ENCODE measurements at regions not wholly inside any gene's neighbourhood (a gene's known extent, or its start where the extent isn't known, plus 50 kb on each side); places are given as distances from the start of the nearest gene placed in this dataset.

DNA sequence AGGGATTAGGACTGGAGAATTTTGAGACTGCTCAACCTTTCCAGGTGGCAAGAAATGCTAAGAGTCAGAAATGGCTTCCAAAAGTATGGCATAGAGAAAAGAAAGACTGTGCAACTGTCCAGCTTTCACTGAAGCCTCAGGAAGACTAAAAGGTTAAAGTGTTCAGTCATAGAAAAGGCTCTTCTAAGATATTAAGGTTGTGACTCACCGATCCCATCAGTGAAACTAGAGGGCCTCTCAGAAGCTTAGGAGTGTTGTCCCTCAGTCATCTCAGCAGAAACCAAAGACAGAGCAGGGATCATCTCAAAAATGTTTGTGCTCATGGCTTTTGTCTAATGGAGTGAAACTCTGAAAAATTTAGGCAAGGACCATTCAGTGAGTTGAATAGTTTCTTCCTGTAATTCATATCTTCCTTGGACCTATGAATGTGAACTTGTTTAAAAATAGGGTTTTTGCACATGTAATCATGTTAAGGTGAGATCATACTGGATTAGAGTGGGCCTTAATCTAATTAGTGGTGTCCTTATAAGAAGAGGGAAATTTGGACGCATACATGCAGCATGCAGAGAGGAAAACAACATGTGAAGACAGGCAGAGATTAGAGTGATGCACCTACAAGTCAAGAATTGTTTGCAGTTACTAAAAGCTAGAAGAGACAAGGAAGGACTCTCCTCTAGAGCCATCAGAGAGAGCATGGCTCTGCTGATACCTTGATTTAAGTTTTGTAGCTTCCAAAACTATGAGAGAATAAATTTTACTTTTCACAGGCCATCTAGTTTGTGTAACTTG lies 71.3 kb downstream of the RPE65 start:
- CTCF ChIA-PET: no interaction called here
- H3K36me3 Mint-ChIP-seq (ENCODE audit: low read depth): no peaks in the 10 kb centered on the region
- H3K27me3 Mint-ChIP-seq (ENCODE audit: low read depth): no peaks in the 10 kb centered on the region
- no peaks in the 10 kb centered on the region for H3K4me1 Mint-ChIP-seq (ENCODE audit: low read depth)
- no peak overlapping the region for H3K27ac Mint-ChIP-seq
- DNase-seq: no peak
- intact Hi-C loops (cut with micrococcal nuclease): no loop called here
- no peaks in the 10 kb centered on the region for H3K9me3 Mint-ChIP-seq
- H3K4me3 Mint-ChIP-seq: no peak overlapping the region

DNA sequence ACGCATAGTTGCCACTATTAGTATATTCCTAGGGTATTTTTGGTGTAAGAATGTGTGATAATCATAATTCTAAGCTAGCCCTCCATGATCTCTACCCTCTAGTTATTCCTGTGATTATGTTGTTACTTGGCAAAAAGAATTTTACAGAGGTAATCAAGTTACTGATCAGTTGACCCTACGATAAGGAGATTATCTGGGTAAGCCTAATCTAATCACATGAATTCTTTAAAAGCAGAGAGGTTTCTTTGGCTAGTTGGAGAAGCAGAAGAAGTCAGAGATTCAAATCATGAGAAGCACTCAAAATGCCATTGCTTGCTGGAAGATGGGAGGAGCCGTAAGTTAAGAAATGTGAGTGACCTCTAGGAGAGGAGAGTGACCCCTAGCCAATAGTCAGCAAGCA lies 72.7 kb downstream of the RPE65 start:
- Mint-ChIP-seq H3K9me3 (no peaks in the 10 kb centered on the region), H3K27me3 (ENCODE audit: low read depth) (no peaks in the 10 kb centered on the region), H3K4me3 (no peak overlapping the region), H3K4me1 (ENCODE audit: low read depth) (no peaks in the 10 kb centered on the region), H3K27ac (no peak overlapping the region), H3K36me3 (ENCODE audit: low read depth) (no peaks in the 10 kb centered on the region)
- no peak for DNase-seq
- CTCF ChIA-PET: no interaction called here
- intact Hi-C loops (cut with micrococcal nuclease): no loop called here

DNA sequence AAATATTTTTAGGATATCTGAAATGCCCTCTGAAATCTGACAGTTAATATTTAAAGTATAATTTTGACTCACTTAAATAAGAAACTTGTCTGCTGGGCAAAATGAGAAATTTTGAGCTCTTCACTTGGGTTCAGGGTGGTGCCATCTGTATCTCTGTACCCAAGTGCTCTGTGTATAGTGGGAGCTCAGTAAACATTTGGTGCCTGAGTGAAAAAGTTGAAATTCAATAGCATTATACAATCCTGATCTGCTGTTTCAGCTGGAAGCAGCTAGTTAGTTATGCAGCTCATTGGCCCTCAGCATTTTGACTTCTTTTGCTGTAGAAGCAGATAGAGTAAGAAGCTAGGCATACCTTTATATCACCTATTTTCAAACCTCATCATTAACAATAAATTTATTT lies 73.3 kb downstream of the RPE65 start:
- no peak overlapping the region for H3K27ac Mint-ChIP-seq
- H3K9me3 Mint-ChIP-seq: no peaks in the 10 kb centered on the region
- no peak overlapping the region for H3K4me3 Mint-ChIP-seq
- DNase-seq: no peak
- intact Hi-C loops (cut with micrococcal nuclease): no loop called here
- no peaks in the 10 kb centered on the region for H3K4me1 Mint-ChIP-seq (ENCODE audit: low read depth)
- H3K36me3 Mint-ChIP-seq (ENCODE audit: low read depth): no peaks in the 10 kb centered on the region
- no peaks in the 10 kb centered on the region for H3K27me3 Mint-ChIP-seq (ENCODE audit: low read depth)
- CTCF ChIA-PET: no interaction called here

DNA sequence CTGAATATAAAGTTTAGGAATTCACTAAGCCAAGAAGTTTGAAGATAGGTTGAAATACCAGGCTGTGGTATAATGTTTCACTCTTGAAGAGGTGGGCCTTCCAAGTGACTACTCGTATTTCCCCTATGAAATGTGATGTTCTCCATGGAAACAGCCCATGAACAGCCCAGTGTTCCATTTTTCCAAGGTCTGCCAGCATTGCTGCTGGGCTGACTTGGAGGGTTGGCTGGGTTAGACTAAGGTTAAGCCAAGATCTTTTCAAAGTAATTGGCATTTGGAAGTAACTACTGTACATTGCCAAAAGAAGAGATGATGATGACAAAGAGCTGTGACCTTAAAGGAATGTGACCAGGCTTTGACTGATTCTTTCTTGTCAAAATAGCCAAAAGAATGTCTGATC lies 73.8 kb downstream of the RPE65 start:
- H3K4me1 Mint-ChIP-seq (ENCODE audit: low read depth): no peaks in the 10 kb centered on the region
- H3K36me3 Mint-ChIP-seq (ENCODE audit: low read depth): no peaks in the 10 kb centered on the region
- no peak overlapping the region for H3K27ac Mint-ChIP-seq
- CTCF ChIA-PET: no interaction called here
- intact Hi-C loops (cut with micrococcal nuclease): no loop called here
- no peak for DNase-seq
- no peaks in the 10 kb centered on the region for H3K9me3 Mint-ChIP-seq
- H3K4me3 Mint-ChIP-seq: no peak overlapping the region
- no peaks in the 10 kb centered on the region for H3K27me3 Mint-ChIP-seq (ENCODE audit: low read depth)

DNA sequence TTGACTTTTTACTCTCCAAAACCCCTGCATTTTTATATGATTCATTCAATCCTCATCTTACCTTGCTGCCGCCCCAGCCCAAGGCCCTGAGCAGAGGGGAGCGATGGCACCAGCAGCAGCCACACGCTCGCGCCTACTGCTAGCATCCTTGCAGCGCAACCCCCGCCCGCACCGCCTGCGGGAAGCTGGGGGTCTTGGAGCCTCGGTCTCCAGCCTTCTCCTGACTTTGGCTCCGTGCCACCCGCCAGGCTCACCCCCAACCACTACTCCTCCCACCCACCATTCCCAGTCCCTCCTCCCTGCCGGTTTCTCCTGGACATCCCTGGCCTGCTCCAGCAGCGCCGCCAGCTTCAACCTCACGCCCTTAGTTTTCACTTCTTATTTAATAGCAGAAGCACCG lies 76.6 kb downstream of the RPE65 start:
- Mint-ChIP-seq H3K4me3 (no peak overlapping the region), H3K27me3 (ENCODE audit: low read depth) (no peaks in the 10 kb centered on the region), H3K27ac (no peak overlapping the region), H3K36me3 (ENCODE audit: low read depth) (no peaks in the 10 kb centered on the region), H3K9me3 (no peaks in the 10 kb centered on the region), H3K4me1 (ENCODE audit: low read depth) (no peaks in the 10 kb centered on the region)
- no peak for DNase-seq
- intact Hi-C loops (cut with micrococcal nuclease): no loop called here
- CTCF ChIA-PET: no interaction called here

DNA sequence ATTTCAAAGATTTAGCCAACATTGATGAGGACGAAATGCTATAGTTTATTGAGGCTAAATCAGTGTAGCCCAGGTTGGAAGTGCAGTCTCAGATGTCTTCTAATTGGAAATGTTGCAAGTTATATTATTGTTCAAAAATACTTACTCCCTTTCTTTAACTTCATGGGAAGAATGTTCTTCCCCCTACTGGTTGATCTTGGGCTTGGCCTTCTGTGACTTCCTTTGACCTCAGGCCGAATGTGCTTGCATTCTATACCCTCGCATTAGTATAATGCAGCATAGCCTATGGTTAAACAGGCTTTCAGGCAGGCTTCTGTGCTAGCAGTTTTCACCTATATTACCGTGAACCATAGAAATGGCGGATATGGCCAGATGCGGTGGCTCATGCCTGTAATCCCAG lies 77.3 kb downstream of the RPE65 start:
- intact Hi-C loops (cut with micrococcal nuclease): no loop called here
- Mint-ChIP-seq H3K27me3 (ENCODE audit: low read depth) (no peaks in the 10 kb centered on the region), H3K4me1 (ENCODE audit: low read depth) (no peaks in the 10 kb centered on the region), H3K9me3 (no peaks in the 10 kb centered on the region), H3K4me3 (no peak overlapping the region), H3K36me3 (ENCODE audit: low read depth) (no peaks in the 10 kb centered on the region), H3K27ac (no peak overlapping the region)
- CTCF ChIA-PET: no interaction called here
- DNase-seq: no peak

DNA sequence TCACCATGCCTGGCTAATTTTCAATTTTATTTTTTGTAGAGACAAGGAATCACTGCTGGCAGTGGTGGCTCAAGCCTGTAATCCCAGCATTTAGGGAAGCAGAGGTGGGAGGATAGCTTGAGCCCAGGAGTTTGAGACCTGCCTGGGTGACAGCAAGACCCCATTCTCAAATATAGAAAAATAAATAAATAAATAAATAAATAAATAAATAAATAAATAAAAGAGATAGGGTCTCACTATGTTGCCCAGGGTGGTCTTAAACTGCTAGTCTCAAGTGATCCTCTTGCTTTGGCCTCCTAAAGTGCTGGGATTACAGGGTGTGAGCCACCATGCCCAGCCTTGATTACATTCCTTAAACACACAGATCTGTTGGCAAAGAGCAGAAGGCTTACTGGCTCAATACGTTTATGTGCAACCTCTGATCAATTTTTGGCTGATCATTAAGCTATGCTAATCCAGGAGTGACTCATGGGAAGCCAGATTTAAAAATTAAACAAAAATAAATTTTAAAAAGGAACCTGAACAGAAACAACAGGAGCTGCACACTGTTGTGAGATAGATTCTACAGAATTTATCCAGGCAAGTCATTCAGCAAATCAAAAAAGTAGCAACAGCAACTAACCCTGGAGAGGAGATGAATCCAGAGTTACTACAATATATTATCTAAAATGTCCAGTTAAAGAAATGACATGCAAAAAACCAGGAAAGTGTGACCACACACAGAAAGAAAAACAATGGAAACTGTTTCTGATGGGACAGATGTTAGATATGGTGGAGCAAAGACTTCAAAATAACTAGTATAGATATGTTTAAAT lies 79.4 kb downstream of the RPE65 start:
- no peak overlapping the region for H3K4me3 Mint-ChIP-seq
- H3K4me1 Mint-ChIP-seq (ENCODE audit: low read depth): no peaks in the 10 kb centered on the region
- DNase-seq: no peak
- peaks cover 3% of the 10 kb centered on the region for H3K27me3 Mint-ChIP-seq (ENCODE audit: low read depth)
- H3K36me3 Mint-ChIP-seq (ENCODE audit: low read depth): no peaks in the 10 kb centered on the region
- H3K27ac Mint-ChIP-seq: no peak overlapping the region
- CTCF ChIA-PET: interaction anchor here (0.7 kb wide), 1 partner anchor 1221 kb away, joined by 3 read pairs; no protein-coding TSS in a partner anchor
- intact Hi-C loops (cut with micrococcal nuclease): no loop called here
- no peaks in the 10 kb centered on the region for H3K9me3 Mint-ChIP-seq

DNA sequence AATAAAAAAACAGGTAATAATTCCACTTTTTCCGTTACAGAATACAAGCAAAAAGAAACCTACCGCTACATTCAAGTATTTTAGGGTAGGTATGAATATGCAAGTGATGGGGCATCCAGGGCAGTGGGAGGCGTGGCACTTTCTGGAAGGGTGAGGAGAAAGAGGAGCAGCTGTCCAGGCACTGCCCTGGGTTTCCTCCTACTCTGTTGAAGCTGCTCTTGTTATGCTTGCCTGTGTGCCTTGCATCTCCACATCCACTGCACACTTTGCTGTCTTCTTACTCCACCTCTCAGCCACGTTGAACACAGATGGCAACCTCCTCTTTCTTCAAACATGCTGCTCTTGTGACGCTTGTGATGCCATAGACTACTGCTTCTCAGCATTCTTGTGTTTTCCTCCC lies 83.2 kb downstream of the RPE65 start:
- no peaks in the 10 kb centered on the region for H3K4me1 Mint-ChIP-seq (ENCODE audit: low read depth)
- no peaks in the 10 kb centered on the region for H3K9me3 Mint-ChIP-seq
- intact Hi-C loops (cut with micrococcal nuclease): no loop called here
- H3K27ac Mint-ChIP-seq: no peak overlapping the region
- CTCF ChIA-PET: interaction anchor here (0.5 kb wide), 1 partner anchor 430 kb away, joined by 3 read pairs; no protein-coding TSS in a partner anchor
- no peak for DNase-seq
- peaks cover 3% of the 10 kb centered on the region for H3K27me3 Mint-ChIP-seq (ENCODE audit: low read depth)
- no peaks in the 10 kb centered on the region for H3K36me3 Mint-ChIP-seq (ENCODE audit: low read depth)
- H3K4me3 Mint-ChIP-seq: no peak overlapping the region

DNA sequence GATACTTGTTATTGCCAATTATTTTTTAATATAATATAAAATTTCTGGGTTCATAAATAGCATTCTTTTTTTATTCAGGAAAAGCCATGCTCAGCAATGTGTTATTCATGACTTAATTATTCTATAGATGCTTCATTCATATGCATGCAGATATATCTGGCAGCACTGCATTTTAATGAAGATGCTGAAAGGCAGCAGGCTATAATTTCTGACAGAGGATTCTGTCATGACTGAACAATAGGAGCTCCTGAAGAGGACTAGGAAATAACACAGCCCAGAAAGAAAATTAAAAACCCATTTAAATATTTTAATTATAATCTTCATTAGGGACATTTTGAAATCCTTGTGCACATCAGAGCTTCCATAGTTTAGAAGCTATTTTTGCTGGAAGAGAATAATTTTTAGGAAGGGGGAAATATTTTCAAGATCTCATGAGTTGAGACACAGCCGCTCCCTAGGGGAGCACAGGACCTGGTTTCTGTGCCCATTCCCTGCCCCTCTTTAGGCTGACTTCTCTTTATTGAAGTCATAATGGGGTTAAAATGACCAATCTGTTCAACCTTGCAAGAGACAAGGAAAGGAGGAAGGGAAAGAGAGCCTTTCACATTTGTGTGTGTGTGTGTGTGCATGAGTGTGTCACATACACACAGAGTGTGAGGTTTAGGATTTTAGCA lies 83.9 kb downstream of the RPE65 start:
- Mint-ChIP-seq H3K4me1 (ENCODE audit: low read depth) (no peaks in the 10 kb centered on the region), H3K36me3 (ENCODE audit: low read depth) (no peaks in the 10 kb centered on the region), H3K27me3 (ENCODE audit: low read depth) (peaks cover 3% of the 10 kb centered on the region), H3K27ac (no peak overlapping the region), H3K4me3 (no peak overlapping the region), H3K9me3 (no peaks in the 10 kb centered on the region)
- CTCF ChIA-PET: interaction anchor here (0.7 kb wide), 1 partner anchor 808 kb away, joined by 3 read pairs; no protein-coding TSS in a partner anchor
- intact Hi-C loops (cut with micrococcal nuclease): no loop called here
- no peak for DNase-seq

DNA sequence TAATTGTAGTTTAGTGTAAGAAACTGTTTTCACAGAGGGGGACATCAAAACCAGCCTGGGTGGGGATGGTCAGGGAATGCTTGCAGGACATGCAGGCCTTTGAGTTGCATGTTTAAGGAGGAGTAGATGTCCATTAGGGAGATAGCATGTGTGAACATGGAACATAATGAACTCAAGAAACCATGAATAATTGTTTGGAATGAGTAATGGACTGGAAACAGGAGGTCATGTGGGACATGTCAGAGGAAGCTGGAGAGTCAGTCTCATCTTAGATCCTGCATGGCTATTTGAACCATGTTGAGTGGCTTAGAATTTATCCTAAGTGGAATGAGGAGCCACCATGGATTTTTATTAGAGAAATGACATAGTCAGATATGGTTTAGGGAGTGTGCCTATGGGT lies 86.4 kb downstream of the RPE65 start:
- CTCF ChIA-PET: no interaction called here
- no peak overlapping the region for H3K27ac Mint-ChIP-seq
- H3K9me3 Mint-ChIP-seq: no peaks in the 10 kb centered on the region
- no peak for DNase-seq
- peaks cover 7% of the 10 kb centered on the region for H3K27me3 Mint-ChIP-seq (ENCODE audit: low read depth)
- H3K36me3 Mint-ChIP-seq (ENCODE audit: low read depth): no peaks in the 10 kb centered on the region
- H3K4me3 Mint-ChIP-seq: no peak overlapping the region
- intact Hi-C loops (cut with micrococcal nuclease): no loop called here
- no peaks in the 10 kb centered on the region for H3K4me1 Mint-ChIP-seq (ENCODE audit: low read depth)

DNA sequence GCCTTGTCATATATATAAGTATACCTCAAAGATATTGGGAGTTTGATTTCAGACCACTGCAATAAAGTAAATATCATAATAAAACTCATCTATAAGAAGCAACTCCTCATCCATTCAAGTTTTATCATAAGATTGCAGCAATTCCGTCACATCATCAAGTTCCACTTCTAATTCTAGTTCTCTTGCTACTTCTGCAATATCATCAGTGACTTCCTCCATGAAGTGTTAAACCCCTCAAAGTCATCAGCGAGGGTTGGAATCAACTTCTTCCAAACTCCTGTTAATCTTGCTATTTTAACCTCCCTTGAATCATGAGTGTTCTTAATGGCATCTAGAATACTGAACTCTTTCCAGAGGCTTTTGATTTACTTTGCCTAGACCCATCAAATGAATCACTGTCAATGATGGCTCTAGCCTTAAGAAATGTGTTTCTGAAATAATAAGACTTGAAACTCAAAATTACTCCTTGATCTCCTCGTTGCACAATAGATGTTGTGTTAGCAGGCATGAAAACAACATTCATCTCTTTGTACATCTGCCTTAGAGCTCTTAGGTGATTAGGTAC lies 88.3 kb downstream of the RPE65 start:
- peaks cover 4% of the 10 kb centered on the region for H3K27me3 Mint-ChIP-seq (ENCODE audit: low read depth)
- DNase-seq: no peak
- no peaks in the 10 kb centered on the region for H3K9me3 Mint-ChIP-seq
- no peak overlapping the region for H3K4me3 Mint-ChIP-seq
- no peaks in the 10 kb centered on the region for H3K4me1 Mint-ChIP-seq (ENCODE audit: low read depth)
- no peak overlapping the region for H3K27ac Mint-ChIP-seq
- intact Hi-C loops (cut with micrococcal nuclease): no loop called here
- H3K36me3 Mint-ChIP-seq (ENCODE audit: low read depth): no peaks in the 10 kb centered on the region
- CTCF ChIA-PET: no interaction called here

DNA sequence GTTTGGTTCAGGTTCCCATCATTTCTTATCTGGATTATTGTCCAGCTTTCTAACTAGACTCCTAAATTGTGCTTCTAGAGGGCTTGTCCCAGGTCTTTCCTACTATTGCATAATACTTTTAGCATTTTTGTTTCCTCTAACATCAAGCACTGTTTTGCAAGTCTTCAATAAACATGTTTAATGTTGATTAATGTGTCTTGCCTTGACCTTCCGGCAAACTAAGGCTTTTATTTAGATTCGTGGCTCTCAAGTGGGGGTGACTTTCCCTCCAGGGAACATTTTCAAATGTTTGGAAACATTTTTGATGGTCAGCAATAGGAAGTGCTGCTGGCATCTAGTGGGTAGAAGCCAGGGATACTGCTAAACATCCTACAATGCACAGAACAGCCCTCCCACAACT lies 90.7 kb downstream of the RPE65 start:
- Mint-ChIP-seq H3K4me3 (no peak overlapping the region), H3K9me3 (no peaks in the 10 kb centered on the region), H3K36me3 (ENCODE audit: low read depth) (no peaks in the 10 kb centered on the region), H3K4me1 (ENCODE audit: low read depth) (no peaks in the 10 kb centered on the region), H3K27ac (no peak overlapping the region), H3K27me3 (ENCODE audit: low read depth) (peaks cover 4% of the 10 kb centered on the region)
- no peak for DNase-seq
- intact Hi-C loops (cut with micrococcal nuclease): no loop called here
- CTCF ChIA-PET: no interaction called here

All from activated naive CD4-positive, alpha-beta T cell treated with anti-CD3 and anti-CD28 coated beads for 36 hours (primary cell).